ENCODE measurements at regions not wholly inside any gene's neighbourhood (a gene's known extent, or its start where the extent isn't known, plus 50 kb on each side); places are given as distances from the start of the nearest gene placed in this dataset.
"Not testable (repeated sequence)": the region's sequence is repeated elsewhere in the genome, so short reads cannot be mapped to it uniquely, and the experiment has no call there.

GRCh38 chr5:92041911-92042660 lies 659.0 kb upstream of the ARRDC3 start:
- no peak overlapping the region for H3K4me3 ChIP-seq (replicated peaks in 1 of 4; ENCODE audit: control extremely low read depth in 1 of 4, insufficient read depth in 1 of 4, low read depth in 3 of 4, low read length in 4 of 4)
- no peak overlapping the region for H3K4me2 ChIP-seq (ENCODE audit: extremely low read depth, insufficient read depth, low read length)
- H2AFZ ChIP-seq (ENCODE audit: low read length) = no peak overlapping the region
- H4K20me1 ChIP-seq (ENCODE audit: control insufficient read depth, extremely low read depth, insufficient read depth, low read length) = no peaks in the 10 kb centered on the region
- no peaks in the 10 kb centered on the region for H3K9me3 ChIP-seq (ENCODE audit: control insufficient read depth, insufficient read depth, low read depth, low read length)
- H3K27ac ChIP-seq (ENCODE audit: insufficient read depth, low read length) = no peak overlapping the region
- no peaks in the 10 kb centered on the region for H3K36me3 ChIP-seq (ENCODE audit: control insufficient read depth, insufficient read depth, low read length)
- no peak for DNase-seq (ENCODE audit: low read depth in 2 of 2)
- no peaks in the 10 kb centered on the region for H3K27me3 ChIP-seq (ENCODE audit: control insufficient read depth, insufficient read depth, low read length)
- H3K4me1 ChIP-seq (ENCODE audit: control insufficient read depth, extremely low read depth, insufficient read depth, low read length) = no peaks in the 10 kb centered on the region
- no peaks in the 10 kb centered on the region for H3K79me2 ChIP-seq (ENCODE audit: control insufficient read depth, insufficient read depth, low read length)
- no peak overlapping the region for H3K9ac ChIP-seq (ENCODE audit: insufficient read depth, low read length)
- no peak for TF ChIP-seq EZH2 (IDR thresholded peaks at IDR 0.05; ENCODE audit: low read length, missing control alignments)
- no peak for TF ChIP-seq CTCF (conservative IDR thresholded peaks at IDR 0.05 in 1 of 2, IDR thresholded peaks at IDR 0.05 in 1 of 2; ENCODE audit: low read depth in 1 of 2, low read length in 2 of 2)

DNA sequence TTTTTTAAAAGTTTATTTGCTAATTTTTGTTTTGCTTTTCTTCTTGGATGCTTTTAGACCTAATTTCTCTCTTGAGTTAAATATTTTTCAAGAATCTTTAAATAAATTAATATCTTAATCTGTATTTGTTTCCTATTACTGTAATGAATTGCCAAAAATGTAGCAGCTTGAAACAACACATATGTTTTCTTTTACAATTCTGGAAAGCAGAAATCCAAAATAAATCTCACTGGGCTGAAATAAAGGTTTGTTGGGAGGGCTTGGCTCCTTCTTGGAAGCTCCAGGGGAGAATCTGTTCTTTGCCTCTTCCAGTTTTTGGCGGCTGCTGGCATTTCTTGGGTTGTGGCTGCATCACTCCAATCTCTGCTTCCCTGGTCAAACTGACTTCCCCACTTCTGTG lies 658.1 kb upstream of the ARRDC3 start:
- Histone ChIP-seq H3K4me2 (ENCODE audit: extremely low read depth, insufficient read depth, low read length) (no peak overlapping the region), H4K20me1 (ENCODE audit: control insufficient read depth, extremely low read depth, insufficient read depth, low read length) (no peaks in the 10 kb centered on the region), H2AFZ (ENCODE audit: low read length) (no peak overlapping the region), H3K4me3 (replicated peaks in 1 of 4; ENCODE audit: control extremely low read depth in 1 of 4, insufficient read depth in 1 of 4, low read depth in 3 of 4, low read length in 4 of 4) (no peak overlapping the region), H3K4me1 (ENCODE audit: control insufficient read depth, extremely low read depth, insufficient read depth, low read length) (no peaks in the 10 kb centered on the region), H3K27ac (ENCODE audit: insufficient read depth, low read length) (no peak overlapping the region), H3K27me3 (ENCODE audit: control insufficient read depth, insufficient read depth, low read length) (no peaks in the 10 kb centered on the region), H3K9ac (ENCODE audit: insufficient read depth, low read length) (no peak overlapping the region), H3K36me3 (ENCODE audit: control insufficient read depth, insufficient read depth, low read length) (no peaks in the 10 kb centered on the region), H3K79me2 (ENCODE audit: control insufficient read depth, insufficient read depth, low read length) (no peaks in the 10 kb centered on the region), H3K9me3 (ENCODE audit: control insufficient read depth, insufficient read depth, low read depth, low read length) (no peaks in the 10 kb centered on the region)
- no peak for DNase-seq (ENCODE audit: low read depth in 2 of 2)
- no peak for TF ChIP-seq EZH2 (IDR thresholded peaks at IDR 0.05; ENCODE audit: low read length, missing control alignments)
- TF ChIP-seq CTCF (conservative IDR thresholded peaks at IDR 0.05 in 1 of 2, IDR thresholded peaks at IDR 0.05 in 1 of 2; ENCODE audit: low read depth in 1 of 2, low read length in 2 of 2) = no peak

DNA sequence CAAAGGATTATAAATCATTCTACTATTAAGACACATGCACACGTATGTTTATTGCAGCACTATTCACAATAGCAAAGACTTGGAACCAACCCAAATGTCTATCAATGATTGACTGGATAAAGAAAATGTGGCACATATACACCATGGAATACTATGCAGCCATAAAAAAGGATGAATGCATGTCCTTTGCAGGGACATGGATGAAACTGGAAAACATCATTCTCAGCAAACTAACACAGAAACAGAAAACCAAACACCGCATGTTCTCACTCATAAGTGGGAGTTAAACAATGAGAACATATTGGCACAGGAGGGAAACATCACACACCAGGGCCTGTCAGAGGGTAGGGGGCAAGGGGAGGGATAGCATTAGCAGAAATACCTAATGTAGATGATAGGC lies 646.7 kb upstream of the ARRDC3 start:
- H3K27ac ChIP-seq (ENCODE audit: insufficient read depth, low read length); H3K4me3 ChIP-seq (replicated peaks in 1 of 4; ENCODE audit: control extremely low read depth in 1 of 4, insufficient read depth in 1 of 4, low read depth in 3 of 4, low read length in 4 of 4); H3K36me3 ChIP-seq (ENCODE audit: control insufficient read depth, insufficient read depth, low read length); H2AFZ ChIP-seq (ENCODE audit: low read length); H3K9ac ChIP-seq (ENCODE audit: insufficient read depth, low read length); H3K9me3 ChIP-seq (ENCODE audit: control insufficient read depth, insufficient read depth, low read depth, low read length); H4K20me1 ChIP-seq (ENCODE audit: control insufficient read depth, extremely low read depth, insufficient read depth, low read length); H3K4me1 ChIP-seq (ENCODE audit: control insufficient read depth, extremely low read depth, insufficient read depth, low read length); H3K27me3 ChIP-seq (ENCODE audit: control insufficient read depth, insufficient read depth, low read length); H3K4me2 ChIP-seq (ENCODE audit: extremely low read depth, insufficient read depth, low read length); H3K79me2 ChIP-seq (ENCODE audit: control insufficient read depth, insufficient read depth, low read length); DNase-seq (ENCODE audit: low read depth in 2 of 2): not testable (repeated sequence)

Measured in fibroblast of lung (primary cell).